DMS153 treated with DMSO at 0.1 percent for 48 hours (cell line): ENCODE measurements at regions not wholly inside any gene's neighbourhood (a gene's known extent, or its start where the extent isn't known, plus 50 kb on each side); places are given as distances from the start of the nearest gene placed in this dataset.

Source experiments
- DNase-seq: peaks from one replicate; lab custom pipeline; 2025; ENCODE audit not compliant: unreplicated experiment; lab: John Stamatoyannopoulos, UW

GRCh38 chr3:168604767-168605166, 509.0 kb upstream of the GOLIM4 start:
- DNase-seq, result no peak

- no peak for DNase-seq
Observed at GRCh38 chr3:168598250-168598649, 502.5 kb upstream of the GOLIM4 start.

- no peak for DNase-seq
Observed at GRCh38 chr3:168596175-168596823, 500.6 kb upstream of the GOLIM4 start.

GRCh38 chr3:168591587-168591986, 495.9 kb upstream of the GOLIM4 start:
- no peak for DNase-seq

GRCh38 chr3:168589376-168589775, 493.7 kb upstream of the GOLIM4 start:
- no peak for DNase-seq

- no peak for DNase-seq
Observed at GRCh38 chr3:168585544-168585943, 489.8 kb upstream of the GOLIM4 start.

- no peak for DNase-seq
Observed at GRCh38 chr3:168583977-168584376, 488.3 kb upstream of the GOLIM4 start.

GRCh38 chr3:168582503-168582902, 486.8 kb upstream of the GOLIM4 start:
- DNase-seq, result no peak

GRCh38 chr3:168581771-168582225, 486.1 kb upstream of the GOLIM4 start:
- DNase-seq, result no peak

- DNase-seq, result no peak
Observed at GRCh38 chr3:168579010-168579409, 483.3 kb upstream of the GOLIM4 start.

GRCh38 chr3:168575750-168576149, 480.0 kb upstream of the GOLIM4 start:
- DNase-seq, result no peak

- no peak for DNase-seq
Observed at GRCh38 chr3:168574455-168575158, 478.9 kb upstream of the GOLIM4 start.

- no peak for DNase-seq
Observed at GRCh38 chr3:168570404-168571155, 474.9 kb upstream of the GOLIM4 start.

GRCh38 chr3:168558728-168559411, 463.1 kb upstream of the GOLIM4 start:
- DNase-seq, result no peak

- no peak for DNase-seq
Observed at GRCh38 chr3:168552251-168552650, 456.5 kb upstream of the GOLIM4 start.

- no peak for DNase-seq
Observed at GRCh38 chr3:168548719-168549118, 453.0 kb upstream of the GOLIM4 start.

GRCh38 chr3:168546707-168547106, 451.0 kb upstream of the GOLIM4 start:
- no peak for DNase-seq

GRCh38 chr3:168545591-168545990, 449.9 kb upstream of the GOLIM4 start:
- no peak for DNase-seq

GRCh38 chr3:168544097-168544957, 448.6 kb upstream of the GOLIM4 start:
- DNase-seq, result no peak

- DNase-seq, result no peak
Observed at GRCh38 chr3:168540726-168541125, 445.0 kb upstream of the GOLIM4 start.
